ENCODE measurements at regions not wholly inside any gene's neighbourhood (a gene's known extent, or its start where the extent isn't known, plus 50 kb on each side); places are given as distances from the start of the nearest gene placed in this dataset.

GRCh38 chr14:49975799-49976198 lies 82.9 kb downstream of the ARF6 start:
- Histone ChIP-seq H3K9me2 (ENCODE audit: insufficient read depth) (no peaks in the 10 kb centered on the region), H3K4me3 (no peak overlapping the region), H3K4me1 (ENCODE audit: insufficient read depth) (peaks cover 6% of the 10 kb centered on the region; the same call in 1 of the 2 replicates), H3K27ac (ENCODE audit: low read depth) (no peak overlapping the region), H3K4me2 (no peak overlapping the region), H4K20me1 (replicated peaks; ENCODE audit: insufficient read depth) (no peaks in the 10 kb centered on the region), H3K36me3 (ENCODE audit: insufficient read depth) (no peaks in the 10 kb centered on the region), H3F3A (replicated peaks; ENCODE audit: low read depth) (no peaks in the 10 kb centered on the region), H3K27me3 (ENCODE audit: insufficient read depth) (no peaks in the 10 kb centered on the region), H3K79me2 (replicated peaks; ENCODE audit: insufficient read depth) (no peaks in the 10 kb centered on the region), H2AFZ (peak overlapping the region; percentile 74)
- no peaks in the 10 kb centered on the region for H3K36me3 Mint-ChIP-seq (ENCODE audit: low read depth)
- peaks cover 2% of the 10 kb centered on the region for H3K27me3 Mint-ChIP-seq (ENCODE audit: insufficient read depth, low read depth, poor library complexity)
- DNase-seq (ENCODE audit: low spot score) (no peak), ATAC-seq (no peak)
- no peak overlapping the region for H3K4me3 Mint-ChIP-seq
- TF ChIP-seq ZNF114 (CRISPR knock-in tag; IDR thresholded peaks at IDR 0.05) = no peak
- no peak for TF ChIP-seq REST (IDR thresholded peaks at IDR 0.05; ENCODE audit: unreplicated experiment)
- TF ChIP-seq, protein P1, sequence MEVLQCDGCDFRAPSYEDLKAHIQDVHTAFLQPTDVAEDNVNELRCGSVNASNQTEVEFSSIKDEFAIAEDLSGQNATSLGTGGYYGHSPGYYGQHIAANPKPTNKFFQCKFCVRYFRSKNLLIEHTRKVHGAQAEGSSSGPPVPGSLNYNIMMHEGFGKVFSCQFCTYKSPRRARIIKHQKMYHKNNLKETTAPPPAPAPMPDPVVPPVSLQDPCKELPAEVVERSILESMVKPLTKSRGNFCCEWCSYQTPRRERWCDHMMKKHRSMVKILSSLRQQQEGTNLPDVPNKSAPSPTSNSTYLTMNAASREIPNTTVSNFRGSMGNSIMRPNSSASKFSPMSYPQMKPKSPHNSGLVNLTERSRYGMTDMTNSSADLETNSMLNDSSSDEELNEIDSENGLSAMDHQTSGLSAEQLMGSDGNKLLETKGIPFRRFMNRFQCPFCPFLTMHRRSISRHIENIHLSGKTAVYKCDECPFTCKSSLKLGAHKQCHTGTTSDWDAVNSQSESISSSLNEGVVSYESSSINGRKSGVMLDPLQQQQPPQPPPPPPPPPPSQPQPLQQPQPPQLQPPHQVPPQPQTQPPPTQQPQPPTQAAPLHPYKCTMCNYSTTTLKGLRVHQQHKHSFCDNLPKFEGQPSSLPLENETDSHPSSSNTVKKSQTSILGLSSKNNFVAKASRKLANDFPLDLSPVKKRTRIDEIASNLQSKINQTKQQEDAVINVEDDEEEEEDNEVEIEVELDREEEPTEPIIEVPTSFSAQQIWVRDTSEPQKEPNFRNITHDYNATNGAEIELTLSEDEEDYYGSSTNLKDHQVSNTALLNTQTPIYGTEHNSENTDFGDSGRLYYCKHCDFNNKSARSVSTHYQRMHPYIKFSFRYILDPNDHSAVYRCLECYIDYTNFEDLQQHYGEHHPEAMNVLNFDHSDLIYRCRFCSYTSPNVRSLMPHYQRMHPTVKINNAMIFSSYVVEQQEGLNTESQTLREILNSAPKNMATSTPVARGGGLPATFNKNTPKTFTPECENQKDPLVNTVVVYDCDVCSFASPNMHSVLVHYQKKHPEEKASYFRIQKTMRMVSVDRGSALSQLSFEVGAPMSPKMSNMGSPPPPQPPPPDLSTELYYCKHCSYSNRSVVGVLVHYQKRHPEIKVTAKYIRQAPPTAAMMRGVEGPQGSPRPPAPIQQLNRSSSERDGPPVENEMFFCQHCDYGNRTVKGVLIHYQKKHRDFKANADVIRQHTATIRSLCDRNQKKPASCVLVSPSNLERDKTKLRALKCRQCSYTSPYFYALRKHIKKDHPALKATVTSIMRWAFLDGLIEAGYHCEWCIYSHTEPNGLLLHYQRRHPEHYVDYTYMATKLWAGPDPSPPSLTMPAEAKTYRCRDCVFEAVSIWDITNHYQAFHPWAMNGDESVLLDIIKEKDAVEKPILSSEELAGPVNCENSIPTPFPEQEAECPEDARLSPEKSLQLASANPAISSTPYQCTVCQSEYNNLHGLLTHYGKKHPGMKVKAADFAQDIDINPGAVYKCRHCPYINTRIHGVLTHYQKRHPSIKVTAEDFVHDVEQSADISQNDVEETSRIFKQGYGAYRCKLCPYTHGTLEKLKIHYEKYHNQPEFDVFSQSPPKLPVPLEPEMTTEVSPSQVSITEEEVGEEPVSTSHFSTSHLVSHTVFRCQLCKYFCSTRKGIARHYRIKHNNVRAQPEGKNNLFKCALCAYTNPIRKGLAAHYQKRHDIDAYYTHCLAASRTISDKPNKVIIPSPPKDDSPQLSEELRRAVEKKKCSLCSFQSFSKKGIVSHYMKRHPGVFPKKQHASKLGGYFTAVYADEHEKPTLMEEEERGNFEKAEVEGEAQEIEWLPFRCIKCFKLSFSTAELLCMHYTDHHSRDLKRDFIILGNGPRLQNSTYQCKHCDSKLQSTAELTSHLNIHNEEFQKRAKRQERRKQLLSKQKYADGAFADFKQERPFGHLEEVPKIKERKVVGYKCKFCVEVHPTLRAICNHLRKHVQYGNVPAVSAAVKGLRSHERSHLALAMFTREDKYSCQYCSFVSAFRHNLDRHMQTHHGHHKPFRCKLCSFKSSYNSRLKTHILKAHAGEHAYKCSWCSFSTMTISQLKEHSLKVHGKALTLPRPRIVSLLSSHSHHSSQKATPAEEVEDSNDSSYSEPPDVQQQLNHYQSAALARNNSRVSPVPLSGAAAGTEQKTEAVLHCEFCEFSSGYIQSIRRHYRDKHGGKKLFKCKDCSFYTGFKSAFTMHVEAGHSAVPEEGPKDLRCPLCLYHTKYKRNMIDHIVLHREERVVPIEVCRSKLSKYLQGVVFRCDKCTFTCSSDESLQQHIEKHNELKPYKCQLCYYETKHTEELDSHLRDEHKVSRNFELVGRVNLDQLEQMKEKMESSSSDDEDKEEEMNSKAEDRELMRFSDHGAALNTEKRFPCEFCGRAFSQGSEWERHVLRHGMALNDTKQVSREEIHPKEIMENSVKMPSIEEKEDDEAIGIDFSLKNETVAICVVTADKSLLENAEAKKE (CRISPR knock-in tag; IDR thresholded peaks at IDR 0.05) = no peak
- no peak for TF ChIP-seq POLR2AphosphoS5 (IDR thresholded peaks at IDR 0.05; ENCODE audit: low read depth)
- TF ChIP-seq, protein P2, sequence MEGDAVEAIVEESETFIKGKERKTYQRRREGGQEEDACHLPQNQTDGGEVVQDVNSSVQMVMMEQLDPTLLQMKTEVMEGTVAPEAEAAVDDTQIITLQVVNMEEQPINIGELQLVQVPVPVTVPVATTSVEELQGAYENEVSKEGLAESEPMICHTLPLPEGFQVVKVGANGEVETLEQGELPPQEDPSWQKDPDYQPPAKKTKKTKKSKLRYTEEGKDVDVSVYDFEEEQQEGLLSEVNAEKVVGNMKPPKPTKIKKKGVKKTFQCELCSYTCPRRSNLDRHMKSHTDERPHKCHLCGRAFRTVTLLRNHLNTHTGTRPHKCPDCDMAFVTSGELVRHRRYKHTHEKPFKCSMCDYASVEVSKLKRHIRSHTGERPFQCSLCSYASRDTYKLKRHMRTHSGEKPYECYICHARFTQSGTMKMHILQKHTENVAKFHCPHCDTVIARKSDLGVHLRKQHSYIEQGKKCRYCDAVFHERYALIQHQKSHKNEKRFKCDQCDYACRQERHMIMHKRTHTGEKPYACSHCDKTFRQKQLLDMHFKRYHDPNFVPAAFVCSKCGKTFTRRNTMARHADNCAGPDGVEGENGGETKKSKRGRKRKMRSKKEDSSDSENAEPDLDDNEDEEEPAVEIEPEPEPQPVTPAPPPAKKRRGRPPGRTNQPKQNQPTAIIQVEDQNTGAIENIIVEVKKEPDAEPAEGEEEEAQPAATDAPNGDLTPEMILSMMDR (conservative IDR thresholded peaks at IDR 0.05; ENCODE audit: low read depth in 2 of 2) = no peak
- TF ChIP-seq ZNF331 (CRISPR knock-in tag; IDR thresholded peaks at IDR 0.05; ENCODE audit: low read depth) = no peak
- TF ChIP-seq EZH2phosphoT487 (IDR thresholded peaks at IDR 0.05; ENCODE audit: unreplicated experiment) = no peak
- no peak for TF ChIP-seq ETS1 (IDR thresholded peaks at IDR 0.05)
- no peak for TF ChIP-seq STAT1 (IDR thresholded peaks at IDR 0.05; ENCODE audit: unreplicated experiment)
- TF ChIP-seq NANOG (IDR thresholded peaks at IDR 0.05; ENCODE audit: borderline replicate concordance) = no peak
- no peak for TF ChIP-seq JUNB (IDR thresholded peaks at IDR 0.05; ENCODE audit: unreplicated experiment)
- no peak for TF ChIP-seq EZH2 (IDR thresholded peaks at IDR 0.05; ENCODE audit: low read depth, unreplicated experiment)
- TF ChIP-seq CREB1 (CRISPR knock-in tag; IDR thresholded peaks at IDR 0.05; ENCODE audit: low read depth) = no peak
- peaks cover 14% of the 10 kb centered on the region for H3K4me1 Mint-ChIP-seq
- H3K9me3 Mint-ChIP-seq = no peaks in the 10 kb centered on the region
- H3K27ac Mint-ChIP-seq = no peak overlapping the region

Measured in GM23338 (cell line).